ENCODE measurements at regions not wholly inside any gene's neighbourhood (a gene's known extent, or its start where the extent isn't known, plus 50 kb on each side); places are given as distances from the start of the nearest gene placed in this dataset.

DNA sequence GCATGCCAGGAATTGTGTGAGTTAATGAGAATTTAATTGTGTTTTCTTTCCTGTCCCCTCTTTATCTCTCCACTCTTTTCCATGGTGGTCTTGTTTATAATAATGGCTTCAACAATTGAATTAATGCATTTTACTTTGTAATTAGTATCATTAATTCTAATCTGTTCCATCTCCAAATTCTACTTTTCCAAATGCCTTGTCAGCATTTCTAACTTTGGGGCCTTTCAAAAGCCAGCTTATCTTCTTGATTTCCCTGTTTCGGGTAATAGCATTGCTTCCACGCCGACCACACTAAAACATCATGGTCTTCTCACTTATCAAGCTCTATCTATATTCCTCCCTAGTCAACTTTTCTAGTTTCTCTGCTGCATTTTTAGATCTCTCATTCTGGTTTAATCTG is 54.2 kb upstream of the RMST start:
- DNase-seq: no peak
- Histone ChIP-seq H3K27me3 (no peaks in the 10 kb centered on the region), H3K4me3 (ENCODE audit: low read depth, low read length) (no peak overlapping the region), H3K4me1 (no peaks in the 10 kb centered on the region), H3K9me3 (no peaks in the 10 kb centered on the region), H3K36me3 (no peaks in the 10 kb centered on the region)
- TF ChIP-seq, protein P1, sequence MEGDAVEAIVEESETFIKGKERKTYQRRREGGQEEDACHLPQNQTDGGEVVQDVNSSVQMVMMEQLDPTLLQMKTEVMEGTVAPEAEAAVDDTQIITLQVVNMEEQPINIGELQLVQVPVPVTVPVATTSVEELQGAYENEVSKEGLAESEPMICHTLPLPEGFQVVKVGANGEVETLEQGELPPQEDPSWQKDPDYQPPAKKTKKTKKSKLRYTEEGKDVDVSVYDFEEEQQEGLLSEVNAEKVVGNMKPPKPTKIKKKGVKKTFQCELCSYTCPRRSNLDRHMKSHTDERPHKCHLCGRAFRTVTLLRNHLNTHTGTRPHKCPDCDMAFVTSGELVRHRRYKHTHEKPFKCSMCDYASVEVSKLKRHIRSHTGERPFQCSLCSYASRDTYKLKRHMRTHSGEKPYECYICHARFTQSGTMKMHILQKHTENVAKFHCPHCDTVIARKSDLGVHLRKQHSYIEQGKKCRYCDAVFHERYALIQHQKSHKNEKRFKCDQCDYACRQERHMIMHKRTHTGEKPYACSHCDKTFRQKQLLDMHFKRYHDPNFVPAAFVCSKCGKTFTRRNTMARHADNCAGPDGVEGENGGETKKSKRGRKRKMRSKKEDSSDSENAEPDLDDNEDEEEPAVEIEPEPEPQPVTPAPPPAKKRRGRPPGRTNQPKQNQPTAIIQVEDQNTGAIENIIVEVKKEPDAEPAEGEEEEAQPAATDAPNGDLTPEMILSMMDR (IDR thresholded peaks at IDR 0.05; ENCODE audit: low read depth, low read length): no peak

DNA sequence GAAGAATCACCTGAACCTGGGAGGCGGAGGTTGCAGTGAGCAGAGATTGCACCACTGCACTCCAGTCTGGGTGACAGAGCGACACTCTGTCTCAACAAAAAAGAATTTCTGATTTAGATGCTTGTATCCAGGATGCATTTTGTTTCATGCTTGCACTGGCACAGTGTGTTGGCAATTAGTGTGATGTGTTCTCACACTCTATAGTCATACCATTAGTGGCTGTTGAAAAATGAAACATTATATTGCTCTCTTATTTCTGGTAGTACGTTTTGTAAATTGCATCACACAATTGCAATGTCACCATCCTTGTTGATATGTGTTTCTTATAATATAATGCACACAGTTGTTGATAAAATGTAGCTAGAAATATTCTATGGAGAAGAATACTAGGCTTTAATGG is 51.3 kb upstream of the RMST start:
- Histone ChIP-seq H3K27me3 (no peaks in the 10 kb centered on the region), H3K4me3 (ENCODE audit: low read depth, low read length) (no peak overlapping the region), H3K36me3 (no peaks in the 10 kb centered on the region), H3K9me3 (no peaks in the 10 kb centered on the region), H3K4me1 (no peaks in the 10 kb centered on the region)
- TF ChIP-seq, protein P1 (IDR thresholded peaks at IDR 0.05; ENCODE audit: low read depth, low read length): no peak
- DNase-seq: no peak
